ENCODE measurements at regions not wholly inside any gene's neighbourhood (a gene's known extent, or its start where the extent isn't known, plus 50 kb on each side); places are given as distances from the start of the nearest gene placed in this dataset.

DNA sequence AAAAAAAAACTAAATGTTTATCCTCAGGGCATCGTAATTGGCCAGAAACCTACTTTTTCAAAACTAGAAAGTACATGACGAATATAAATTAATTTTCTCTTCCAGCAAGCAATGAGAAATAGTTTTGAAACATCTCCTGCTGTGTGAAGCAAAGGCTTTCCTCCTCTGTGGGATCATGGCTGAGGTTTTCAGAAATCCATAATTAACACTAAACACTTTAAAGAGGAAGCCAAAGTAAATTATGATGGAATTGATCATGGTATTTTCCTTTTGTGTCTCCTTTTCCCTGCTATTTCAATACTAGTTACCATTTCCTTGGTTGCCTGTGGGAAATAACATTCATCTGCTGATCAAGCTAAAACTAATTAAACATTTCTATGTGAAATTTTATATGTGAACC is 1413.8 kb upstream of the PCDH20 start:
- H3K4me1 Mint-ChIP-seq (ENCODE audit: low read depth) = no peaks in the 10 kb centered on the region
- no peak for DNase-seq
- H3K9me3 Mint-ChIP-seq = peaks cover 16% of the 10 kb centered on the region
- H3K27ac Mint-ChIP-seq = no peak overlapping the region
- no peak for TF ChIP-seq CTCF (IDR thresholded peaks at IDR 0.05)
- H3K36me3 Mint-ChIP-seq (ENCODE audit: low read depth) = no peaks in the 10 kb centered on the region
- H3K4me3 Mint-ChIP-seq = no peak overlapping the region
- H3K27me3 Mint-ChIP-seq (ENCODE audit: insufficient read depth) = no peaks in the 10 kb centered on the region

GRCh38 chr13:62799931-62800436 is 1384.3 kb upstream of the PCDH20 start:
- DNase-seq = no peak
- no peaks in the 10 kb centered on the region for H3K27me3 Mint-ChIP-seq (ENCODE audit: insufficient read depth)
- H3K36me3 Mint-ChIP-seq (ENCODE audit: low read depth) = no peaks in the 10 kb centered on the region
- no peaks in the 10 kb centered on the region for H3K4me1 Mint-ChIP-seq (ENCODE audit: low read depth)
- H3K9me3 Mint-ChIP-seq = peaks cover 11% of the 10 kb centered on the region
- no peak overlapping the region for H3K27ac Mint-ChIP-seq
- TF ChIP-seq CTCF (IDR thresholded peaks at IDR 0.05) = no peak
- no peak overlapping the region for H3K4me3 Mint-ChIP-seq

DNA sequence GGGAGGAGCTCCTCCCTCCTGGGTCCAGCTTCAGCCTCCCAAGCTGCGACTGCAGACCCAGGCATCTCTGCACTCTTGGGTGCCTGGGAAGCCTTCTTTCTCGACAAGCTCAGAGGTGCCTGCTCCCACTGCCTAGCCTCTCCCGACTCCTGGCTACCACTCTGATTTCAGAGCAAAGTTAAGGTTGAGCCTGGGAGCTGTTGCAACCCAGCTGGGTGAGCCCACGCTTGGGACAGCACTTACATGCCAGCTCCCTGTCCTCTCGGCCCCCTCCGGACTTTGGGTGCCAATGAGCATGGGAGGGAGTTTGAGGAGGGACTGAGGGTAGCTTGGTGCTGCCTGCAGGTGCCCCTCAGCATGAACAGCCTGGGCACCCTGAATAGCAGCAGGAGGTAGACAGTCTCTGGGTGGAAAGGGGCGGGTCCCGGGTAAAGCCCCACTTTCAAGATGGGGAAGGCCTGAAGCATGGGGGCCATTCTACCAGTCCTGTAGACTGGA is 1383.4 kb upstream of the PCDH20 start:
- H3K4me3 Mint-ChIP-seq = no peak overlapping the region
- no peak overlapping the region for H3K27ac Mint-ChIP-seq
- peaks cover 12% of the 10 kb centered on the region for H3K9me3 Mint-ChIP-seq
- H3K36me3 Mint-ChIP-seq (ENCODE audit: low read depth) = no peaks in the 10 kb centered on the region
- DNase-seq = no peak
- no peaks in the 10 kb centered on the region for H3K27me3 Mint-ChIP-seq (ENCODE audit: insufficient read depth)
- no peak for TF ChIP-seq CTCF (IDR thresholded peaks at IDR 0.05)
- H3K4me1 Mint-ChIP-seq (ENCODE audit: low read depth) = no peaks in the 10 kb centered on the region

- Mint-ChIP-seq H3K4me1 (ENCODE audit: low read depth) (no peaks in the 10 kb centered on the region), H3K36me3 (ENCODE audit: low read depth) (no peaks in the 10 kb centered on the region), H3K4me3 (no peak overlapping the region), H3K27me3 (ENCODE audit: insufficient read depth) (no peaks in the 10 kb centered on the region), H3K27ac (no peak overlapping the region), H3K9me3 (peaks cover 37% of the 10 kb centered on the region)
- no peak for TF ChIP-seq CTCF (IDR thresholded peaks at IDR 0.05)
- DNase-seq = no peak
Observed at GRCh38 chr13:62793850-62794249, 1378.2 kb upstream of the PCDH20 start.

DNA sequence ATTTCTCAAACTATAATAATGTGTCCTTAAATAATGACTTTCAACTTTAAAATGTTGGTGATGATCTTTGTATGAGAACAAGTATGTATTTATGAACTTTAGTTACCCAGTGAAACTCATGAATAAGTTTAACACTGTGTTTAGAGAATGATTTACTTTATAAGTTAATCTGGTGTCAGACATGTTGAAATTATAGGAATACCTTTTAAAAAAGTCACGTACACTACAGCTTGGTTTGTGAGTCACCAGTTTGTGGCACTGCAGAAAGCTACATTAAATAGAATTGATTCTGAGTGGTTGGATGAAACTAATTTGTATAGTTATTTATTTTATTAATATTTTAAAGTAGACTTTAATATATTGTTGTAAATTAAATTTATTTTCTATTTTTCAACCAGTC is 1366.2 kb upstream of the PCDH20 start:
- Mint-ChIP-seq H3K27ac (no peak overlapping the region), H3K4me1 (ENCODE audit: low read depth) (no peaks in the 10 kb centered on the region), H3K27me3 (ENCODE audit: insufficient read depth) (no peaks in the 10 kb centered on the region), H3K4me3 (no peak overlapping the region), H3K36me3 (ENCODE audit: low read depth) (no peaks in the 10 kb centered on the region), H3K9me3 (peaks cover 9% of the 10 kb centered on the region)
- TF ChIP-seq CTCF (IDR thresholded peaks at IDR 0.05) = no peak
- DNase-seq = no peak

- Mint-ChIP-seq H3K9me3 (peaks cover 9% of the 10 kb centered on the region), H3K4me3 (no peak overlapping the region), H3K27ac (no peak overlapping the region), H3K4me1 (ENCODE audit: low read depth) (no peaks in the 10 kb centered on the region), H3K27me3 (ENCODE audit: insufficient read depth) (no peaks in the 10 kb centered on the region), H3K36me3 (ENCODE audit: low read depth) (no peaks in the 10 kb centered on the region)
- no peak for TF ChIP-seq CTCF (IDR thresholded peaks at IDR 0.05)
- DNase-seq = no peak
Observed at GRCh38 chr13:62779161-62779560, 1363.5 kb upstream of the PCDH20 start.
